A549 (cell line): ENCODE measurements at regions not wholly inside any gene's neighbourhood (a gene's known extent, or its start where the extent isn't known, plus 50 kb on each side); places are given as distances from the start of the nearest gene placed in this dataset.

Experiments
- ATAC-seq, 2 experiments: fragments of 200-7000 bp in 1 of 2; fragments of >200 bp in 1 of 2; cut with Nextera tagmentation in 1 of 2; cut with Tn5 transposase in 1 of 2; 3 replicates each; pipeline versions ENCODE4 v1.8.0 to v1.9.1; 2018 to 2020; ENCODE audit warnings: mild to moderate bottlenecking in 1 of 2, moderate library complexity in 1 of 2
- CTCF ChIA-PET: fragments of 300-600 bp; sonication (Branson Sonifier 250); formaldehyde crosslinking; extraction: SDS; loops from one replicate; lab custom pipeline; 2021; ENCODE audit warnings: antibody characterized with exemption, inconsistent platforms; lab: Yijun Ruan, JAX
- POLR2A ChIA-PET: fragments of 350-600 bp; formaldehyde crosslinking; extraction: SDS; loops from one replicate; lab custom pipeline; 2021; ENCODE audit warnings: antibody characterized with exemption, inconsistent platforms; lab: Yijun Ruan, JAX
- DNase-seq, 2 experiments: peaks; one replicate each; pipeline versions ENCODE4 v3.0.0 to v3.0.0-alpha.2; 2011 to 2016; ENCODE audit warnings: low read depth in 1 of 2, low spot score in 1 of 2
- FAIRE-seq: peaks from 2 replicates; lab custom pipeline; 2011; peaks lifted over from hg19 to GRCh38; lab: Jason Lieb, UNC
- H3K27ac ChIP-seq, 2 experiments: fragments of >200 bp; sonication (Bioruptor Twin); formaldehyde crosslinking; 3 replicates each; pipeline ENCODE4 v1.5.1; 2016 to 2017
- H3K4me1 ChIP-seq: fragments of >200 bp; sonication (Bioruptor Twin); formaldehyde crosslinking; 3 replicates; pipeline ENCODE4 v1.6.1; 2016
- H3K4me2 ChIP-seq: fragments of >200 bp; sonication (Bioruptor Twin); formaldehyde crosslinking; 3 replicates; pipeline ENCODE4 v1.6.1; 2016
- H3K4me3 ChIP-seq: fragments of >200 bp; sonication (Bioruptor Twin); formaldehyde crosslinking; 3 replicates; pipeline ENCODE4 v1.5.1; 2016
- H3K9me3 ChIP-seq: fragments of >200 bp; sonication (Bioruptor Twin); formaldehyde crosslinking; 3 replicates; pipeline ENCODE4 v1.6.1; 2016
- ATOH8 ChIP-seq: fragments of 250-450 bp; sonication (Bioruptor Pico); IDR thresholded peaks from 2 replicates; pipeline ENCODE4 v1.5.0; 2020; ENCODE audit warnings: low read depth, mild to moderate bottlenecking, moderate library complexity
- BHLHE40 ChIP-seq: IDR thresholded peaks from 2 replicates; pipeline ENCODE4 v1.6.1; 2012; ENCODE audit warnings: low read depth, low read length, inconsistent platforms
- CBX2 ChIP-seq: fragments of 200-600 bp; sonication (generic); IDR thresholded peaks from 2 replicates; pipeline ENCODE4 v1.6.1; 2016; ENCODE audit warnings: low read depth, mild to moderate bottlenecking, borderline replicate concordance
- CTCF ChIP-seq: fragments of >200 bp; sonication (Bioruptor Twin); formaldehyde crosslinking; IDR thresholded peaks from 3 replicates; pipeline ENCODE4 v1.5.1; 2016
- EHF ChIP-seq: fragments of 250-450 bp; sonication (Bioruptor Pico); IDR thresholded peaks from 2 replicates; pipeline ENCODE4 v1.5.0; 2020; ENCODE audit warnings: mild to moderate bottlenecking
- ELK1 ChIP-seq: fragments of 150-350 bp; IDR thresholded peaks from 2 replicates; pipeline ENCODE4 v1.6.1; 2014; ENCODE audit warnings: low read depth, mild to moderate bottlenecking, low read length
- EP300 ChIP-seq, 2 experiments: fragments of >200 bp; sonication (Bioruptor Twin); formaldehyde crosslinking; IDR thresholded peaks; 2 replicates in 1 of 2; 3 replicates in 1 of 2; pipeline ENCODE4 v1.6.1; 2016 to 2017
- ESRRA ChIP-seq: fragments of 150-350 bp; IDR thresholded peaks from 2 replicates; pipeline ENCODE4 v1.6.1; 2014; ENCODE audit warnings: mild to moderate bottlenecking, low read length, borderline replicate concordance
- FOSB ChIP-seq: fragments of 250-450 bp; sonication (Bioruptor Pico); IDR thresholded peaks from 2 replicates; pipeline ENCODE4 v1.5.0; 2020; ENCODE audit warnings: mild to moderate bottlenecking, moderate library complexity
- FOSL2 ChIP-seq, 2 experiments: fragments of 450-650 bp in 1 of 2; fragments of >200 bp in 1 of 2; sonication (Bioruptor Twin) in 1 of 2; formaldehyde crosslinking; IDR thresholded peaks; 2 replicates each; pipeline versions ENCODE4 v1.5.0 to v1.6.1; 2016 to 2020; ENCODE audit warnings: mild to moderate bottlenecking in 1 of 2, moderate library complexity in 1 of 2
- GATA3 ChIP-seq: IDR thresholded peaks from 2 replicates; pipeline ENCODE4 v1.6.1; 2012; ENCODE audit warnings: borderline replicate concordance
- HDAC2 ChIP-seq: fragments of 200-600 bp; sonication (generic); IDR thresholded peaks from 2 replicates; pipeline ENCODE4 v1.6.1; 2016
- HOXB13 ChIP-seq: fragments of 250-450 bp; sonication (Bioruptor Pico); IDR thresholded peaks from 2 replicates; pipeline ENCODE4 v1.5.0; 2020; ENCODE audit warnings: low read depth, mild to moderate bottlenecking, moderate library complexity
- MAFK ChIP-seq: fragments of 450-650 bp; IDR thresholded peaks from 2 replicates; pipeline ENCODE4 v1.6.1; 2014; ENCODE audit not compliant: partially characterized antibody
- MAX ChIP-seq: IDR thresholded peaks from 2 replicates; pipeline ENCODE4 v1.6.1; 2012
- MAZ ChIP-seq: fragments of 150-350 bp; IDR thresholded peaks from 2 replicates; pipeline ENCODE4 v1.6.1; 2014; ENCODE audit warnings: antibody characterized with exemption, low read depth, low read length, borderline replicate concordance
- MYC ChIP-seq: IDR thresholded peaks from 2 replicates; pipeline ENCODE4 v1.6.1; 2012; ENCODE audit warnings: mild to moderate bottlenecking, inconsistent platforms, low read length, improper control_type of control experiment, borderline replicate concordance
- NFE2L2 ChIP-seq: fragments of 150-350 bp; conservative IDR thresholded peaks from 2 replicates; pipeline ENCODE4 v1.6.1; 2014; ENCODE audit warnings: low read length
- NR3C1 ChIP-seq: fragments of >200 bp; sonication (Bioruptor Twin); formaldehyde crosslinking; IDR thresholded peaks from 3 replicates; pipeline ENCODE4 v1.6.1; 2017
- PHF8 ChIP-seq: fragments of 200-600 bp; sonication (generic); IDR thresholded peaks from 2 replicates; pipeline ENCODE4 v1.6.1; 2016; ENCODE audit warnings: low read depth, mild to moderate bottlenecking, antibody characterized with exemption, moderate library complexity, borderline replicate concordance
- POLR2AphosphoS2 ChIP-seq: conservative IDR thresholded peaks from 2 replicates; pipeline ENCODE4 v1.6.1; 2012; ENCODE audit warnings: low read length, improper control_type of control experiment, inconsistent platforms
- RCOR1 ChIP-seq: fragments of 150-350 bp; IDR thresholded peaks from 2 replicates; pipeline ENCODE4 v1.6.1; 2014; ENCODE audit warnings: antibody characterized with exemption, low read length, low read depth
- RFX5 ChIP-seq: fragments of 450-650 bp; IDR thresholded peaks from 2 replicates; pipeline ENCODE4 v1.7.1; 2014; ENCODE audit warnings: antibody characterized with exemption, mild to moderate bottlenecking, moderate library complexity
- SMC3 ChIP-seq: fragments of >200 bp; sonication (Bioruptor Twin); formaldehyde crosslinking; IDR thresholded peaks from 3 replicates; pipeline ENCODE4 v1.6.1; 2018; ENCODE audit warnings: inconsistent platforms
- SREBF2 ChIP-seq: fragments of 450-650 bp; IDR thresholded peaks from 2 replicates; pipeline ENCODE4 v1.6.1; 2014; ENCODE audit warnings: mild to moderate bottlenecking, moderate library complexity
- TFCP2L1 ChIP-seq: fragments of 250-450 bp; sonication (Bioruptor Pico); IDR thresholded peaks from 2 replicates; pipeline ENCODE4 v1.5.0; 2021; ENCODE audit warnings: mild to moderate bottlenecking
- TP53 ChIP-seq: fragments of 250-450 bp; sonication (Bioruptor Pico); IDR thresholded peaks from 2 replicates; pipeline ENCODE4 v1.5.0; 2021; ENCODE audit warnings: mild to moderate bottlenecking, moderate library complexity
- USF2 ChIP-seq: fragments of 450-650 bp; IDR thresholded peaks from 2 replicates; pipeline ENCODE4 v1.6.1; 2014; ENCODE audit warnings: antibody characterized with exemption
- ZC3H11A ChIP-seq: fragments of 450-650 bp; IDR thresholded peaks from 2 replicates; pipeline ENCODE4 v1.6.1; 2014; ENCODE audit warnings: antibody characterized with exemption, mild to moderate bottlenecking
- ZSCAN20 ChIP-seq: fragments of 250-450 bp; sonication (Bioruptor Pico); IDR thresholded peaks from 2 replicates; pipeline ENCODE4 v1.8.0; 2022; ENCODE audit warnings: mild to moderate bottlenecking, moderate library complexity
- WGBS: methylation state at CpG from one replicate; pipeline ENCODE4 v1.1.6; 2017; ENCODE audit errors: missing lambda C conversion rate; 5-methylcytosine and 5-hydroxymethylcytosine counted together

- 0% methylated on average over 1 of the region's 1 CpG for WGBS
- H3K27ac ChIP-seq: no peak overlapping the region
- TF ChIP-seq CTCF (no peak), NR3C1 (no peak), CBX2 (no peak), BHLHE40 (no peak), RCOR1 (no peak), EHF (no peak), ZSCAN20 (CRISPR knock-in tag) (no peak)
- TF ChIP-seq, all 56 proteins: peak for 0
- ChIA-PET CTCF (no interaction called here), POLR2A (no interaction called here)
- H3K4me2 ChIP-seq: no peak overlapping the region
- H3K9me3 ChIP-seq: no peaks in the 10 kb centered on the region
- FAIRE-seq (no peak), DNase-seq (no peak), ATAC-seq (no peak)
- H3K4me3 ChIP-seq: no peak overlapping the region
- no peaks in the 10 kb centered on the region for H3K4me1 ChIP-seq
Observed at GRCh38 chr4:179467878-179468277, 2025.6 kb upstream of the AGA start.

- CTCF ChIA-PET: no interaction called here
- no peak overlapping the region for H3K4me3 ChIP-seq
- TF ChIP-seq TFCP2L1 (CRISPR knock-in tag) (no peak), FOSL2 (IDR thresholded peaks at IDR 0.05) (no peak), FOSL2 (CRISPR knock-in tag; IDR thresholded peaks at IDR 0.05) (no peak), USF2 (no peak), MAFK (no peak), RFX5 (no peak), GATA3 (no peak), MYC (no peak), ESRRA (no peak), PHF8 (no peak), HDAC2 (no peak), ATOH8 (CRISPR knock-in tag) (no peak), TP53 (CRISPR knock-in tag) (no peak), SMC3 (no peak), EP300 (IDR thresholded peaks at IDR 0.05) (no peak), CBX2 (no peak), ZC3H11A (no peak)
- no peak for ATAC-seq
- POLR2A ChIA-PET: no interaction called here
- FAIRE-seq: no peak
- no peak overlapping the region for H3K27ac ChIP-seq
- no peaks in the 10 kb centered on the region for H3K9me3 ChIP-seq
- no peak overlapping the region for H3K4me2 ChIP-seq
- H3K4me1 ChIP-seq: no peaks in the 10 kb centered on the region
- no peak for DNase-seq
Observed at GRCh38 chr4:179472164-179472563, 2029.9 kb upstream of the AGA start.

- H3K4me3 ChIP-seq: no peak overlapping the region
- ChIA-PET CTCF (no interaction called here), POLR2A (no interaction called here)
- no peaks in the 10 kb centered on the region for H3K9me3 ChIP-seq
- no peak overlapping the region for H3K4me2 ChIP-seq
- no peaks in the 10 kb centered on the region for H3K4me1 ChIP-seq
- no peak overlapping the region for H3K27ac ChIP-seq
- no peak for FAIRE-seq
- no peak for DNase-seq
- ATAC-seq: no peak
- TF ChIP-seq MAX: no peak
- TF ChIP-seq SREBF2: no peak
- TF ChIP-seq ELK1: no peak
- no peak for TF ChIP-seq MAZ
- no peak for TF ChIP-seq ATOH8 (CRISPR knock-in tag)
- TF ChIP-seq HOXB13 (CRISPR knock-in tag): no peak
- TF ChIP-seq FOSB: no peak
- TF ChIP-seq POLR2AphosphoS2: no peak
- TF ChIP-seq RCOR1: no peak
- TF ChIP-seq ESRRA: no peak
- no peak for TF ChIP-seq NFE2L2
- no peak for TF ChIP-seq USF2
- TF ChIP-seq SMC3: no peak
Observed at GRCh38 chr4:179478608-179479007, 2036.4 kb upstream of the AGA start.
